SK-N-SH treated with all-trans-retinoic acid at 6 μM for 48 hours (cell line): ENCODE measurements at regions not wholly inside any gene's neighbourhood (a gene's known extent, or its start where the extent isn't known, plus 50 kb on each side); places are given as distances from the start of the nearest gene placed in this dataset.

Source experiments
- ATAC-seq: fragments of 200-7000 bp; cut with Tn5 transposase; 3 replicates; pipeline ENCODE4 v1.9.1; 2020; ENCODE audit warnings: mild to moderate bottlenecking, moderate library complexity
- ARNTL ChIP-seq: fragments of 450-650 bp; formaldehyde crosslinking; IDR thresholded peaks from 2 replicates; pipeline ENCODE4 v1.5.0; 2020; ENCODE audit warnings: low read depth, mild to moderate bottlenecking, moderate library complexity, borderline replicate concordance
- BACH2 ChIP-seq: fragments of 250-450 bp; sonication (Bioruptor Pico); IDR thresholded peaks from 2 replicates; pipeline ENCODE4 v1.9.0; 2021; ENCODE audit warnings: mild to moderate bottlenecking, borderline replicate concordance
- CREB5 ChIP-seq: fragments of 250-450 bp; sonication (Bioruptor Pico); IDR thresholded peaks from 2 replicates; pipeline ENCODE4 v1.5.1; 2020; ENCODE audit warnings: low read depth, mild to moderate bottlenecking, moderate library complexity
- CSDC2 ChIP-seq: fragments of 250-450 bp; sonication (Bioruptor Pico); IDR thresholded peaks from 2 replicates; pipeline ENCODE4 v1.5.0; 2020; ENCODE audit warnings: mild to moderate bottlenecking, moderate library complexity
- CSRNP3 ChIP-seq: fragments of 250-450 bp; sonication (Bioruptor Pico); IDR thresholded peaks from 2 replicates; pipeline ENCODE4 v1.5.1; 2021; ENCODE audit warnings: mild to moderate bottlenecking, moderate library complexity
- ESRRG ChIP-seq: fragments of 250-450 bp; sonication (Bioruptor Pico); IDR thresholded peaks from 2 replicates; pipeline ENCODE4 v1.6.1; 2021; ENCODE audit warnings: mild to moderate bottlenecking
- GLIS3 ChIP-seq: fragments of 250-450 bp; sonication (Bioruptor Pico); IDR thresholded peaks from 2 replicates; pipeline ENCODE4 v1.5.0; 2020; ENCODE audit warnings: mild to moderate bottlenecking, moderate library complexity
- ISL1 ChIP-seq: fragments of 250-450 bp; sonication (Bioruptor Pico); IDR thresholded peaks from 2 replicates; pipeline ENCODE4 v2.1.2; 2022; ENCODE audit warnings: mild to moderate bottlenecking, moderate library complexity
- OSR1 ChIP-seq: fragments of 250-450 bp; sonication (Bioruptor Pico); IDR thresholded peaks from 2 replicates; pipeline ENCODE4 v1.8.0; 2022; ENCODE audit warnings: moderate library complexity, mild to moderate bottlenecking, inconsistent platforms
- PATZ1 ChIP-seq: fragments of 250-450 bp; sonication (Bioruptor Pico); IDR thresholded peaks from 2 replicates; pipeline ENCODE4 v1.8.0; 2020; ENCODE audit warnings: mild to moderate bottlenecking, moderate library complexity, borderline replicate concordance
- POU6F1 ChIP-seq: fragments of 250-450 bp; sonication (Bioruptor Pico); IDR thresholded peaks from 2 replicates; pipeline ENCODE4 v1.8.0; 2021; ENCODE audit warnings: low read depth, mild to moderate bottlenecking, moderate library complexity, borderline replicate concordance
- PPARA ChIP-seq: fragments of 250-450 bp; sonication (Bioruptor Pico); IDR thresholded peaks from 2 replicates; pipeline ENCODE4 v1.5.0; 2020; ENCODE audit warnings: mild to moderate bottlenecking, borderline replicate concordance
- RARB ChIP-seq: fragments of 250-450 bp; sonication (Bioruptor Pico); IDR thresholded peaks from 2 replicates; pipeline ENCODE4 v1.8.0; 2021; ENCODE audit warnings: mild to moderate bottlenecking, moderate library complexity
- SNAI2 ChIP-seq: fragments of 250-450 bp; sonication (Bioruptor Pico); IDR thresholded peaks from 2 replicates; pipeline ENCODE4 v1.5.0; 2020; ENCODE audit warnings: mild to moderate bottlenecking, moderate library complexity
- TCF4 ChIP-seq: fragments of 250-450 bp; sonication (Bioruptor Pico); IDR thresholded peaks from 2 replicates; pipeline ENCODE4 v1.8.0; 2021; ENCODE audit warnings: mild to moderate bottlenecking, moderate library complexity, borderline replicate concordance
- TOX ChIP-seq: fragments of 250-450 bp; sonication (Bioruptor Pico); IDR thresholded peaks from 2 replicates; pipeline ENCODE4 v1.8.0; 2021; ENCODE audit warnings: mild to moderate bottlenecking, moderate library complexity, borderline replicate concordance
- TSHZ2 ChIP-seq: fragments of 250-450 bp; sonication (Bioruptor Pico); IDR thresholded peaks from 2 replicates; pipeline ENCODE4 v1.5.0; 2020; ENCODE audit warnings: mild to moderate bottlenecking, moderate library complexity
- ZC3H10 ChIP-seq: fragments of 250-450 bp; sonication (Bioruptor Pico); IDR thresholded peaks from 2 replicates; pipeline ENCODE4 v1.5.1; 2021; ENCODE audit warnings: mild to moderate bottlenecking, moderate library complexity
- ZFP3 ChIP-seq: fragments of 250-450 bp; sonication (Bioruptor Pico); IDR thresholded peaks from 2 replicates; pipeline ENCODE4 v1.5.0; 2020; ENCODE audit warnings: mild to moderate bottlenecking, moderate library complexity
- ZFP30 ChIP-seq: fragments of 450-650 bp; formaldehyde crosslinking; IDR thresholded peaks from 2 replicates; pipeline ENCODE4 v1.5.0; 2022; ENCODE audit warnings: mild to moderate bottlenecking, moderate library complexity
- ZNF565 ChIP-seq: fragments of 450-650 bp; formaldehyde crosslinking; conservative IDR thresholded peaks from 2 replicates; pipeline ENCODE4 v1.5.0; 2020; ENCODE audit warnings: low read depth, mild to moderate bottlenecking, moderate library complexity
- ZNF70 ChIP-seq: fragments of 450-650 bp; formaldehyde crosslinking; IDR thresholded peaks from 2 replicates; pipeline ENCODE4 v1.5.0; 2020; ENCODE audit warnings: mild to moderate bottlenecking, moderate library complexity
- ZNF8 ChIP-seq: fragments of 450-650 bp; formaldehyde crosslinking; IDR thresholded peaks from 2 replicates; pipeline ENCODE4 v1.5.0; 2020; ENCODE audit warnings: mild to moderate bottlenecking, moderate library complexity

- TF ChIP-seq GLIS3 (CRISPR knock-in tag) (no peak), ISL1 (CRISPR knock-in tag) (0 out of 2 replicates have a peak, but pooled peaks have one; percentile 13)
- ATAC-seq: peak; percentile 39
Observed at GRCh38 chr6:121694801-121695251, 259.4 kb downstream of the GJA1 start.

GRCh38 chr6:121695329-121695728 is 259.9 kb downstream of the GJA1 start:
- peak; percentile 15 for ATAC-seq
- TF ChIP-seq PPARA (CRISPR knock-in tag) (no peak), CSRNP3 (CRISPR knock-in tag) (no peak), RARB (CRISPR knock-in tag) (no peak), TSHZ2 (CRISPR knock-in tag) (no peak), POU6F1 (CRISPR knock-in tag) (no peak), SNAI2 (no peak), CREB5 (no peak), ZNF70 (CRISPR knock-in tag) (no peak), ZNF565 (CRISPR knock-in tag) (no peak), ZC3H10 (CRISPR knock-in tag) (no peak), CSDC2 (no peak), OSR1 (CRISPR knock-in tag) (no peak), BACH2 (no peak), ZNF8 (CRISPR knock-in tag) (no peak), GLIS3 (CRISPR knock-in tag) (no peak), ESRRG (no peak), TOX (no peak), ISL1 (CRISPR knock-in tag) (no peak), ZFP30 (CRISPR knock-in tag) (no peak), TCF4 (no peak)

- no peak for TF ChIP-seq ZFP3
- TF ChIP-seq RARB (CRISPR knock-in tag): no peak
- no peak for TF ChIP-seq CREB5
- no peak for TF ChIP-seq ZFP30 (CRISPR knock-in tag)
- no peak for TF ChIP-seq GLIS3 (CRISPR knock-in tag)
- no peak for TF ChIP-seq ZNF8 (CRISPR knock-in tag)
- TF ChIP-seq CSRNP3 (CRISPR knock-in tag): no peak
- TF ChIP-seq CSDC2: no peak
- no peak for TF ChIP-seq ISL1 (CRISPR knock-in tag)
- TF ChIP-seq SNAI2: no peak
- TF ChIP-seq ARNTL: no peak
- TF ChIP-seq TOX: no peak
- no peak for TF ChIP-seq PATZ1 (CRISPR knock-in tag)
- no peak for ATAC-seq
Observed at GRCh38 chr6:121697921-121698320, 262.5 kb downstream of the GJA1 start.
